AG08396 (cell line): ENCODE measurements at regions not wholly inside any gene's neighbourhood (a gene's known extent, or its start where the extent isn't known, plus 50 kb on each side); places are given as distances from the start of the nearest gene placed in this dataset.

ENCODE experiments used
- DNase-seq: peaks from one replicate; pipeline ENCODE4 v3.0.0; 2012; ENCODE audit warnings: low spot score, mixed read lengths

- DNase-seq = no peak
These were observed 177.9 kb downstream of the BLID start for GRCh38 chr11:121938076-121938475.

DNA sequence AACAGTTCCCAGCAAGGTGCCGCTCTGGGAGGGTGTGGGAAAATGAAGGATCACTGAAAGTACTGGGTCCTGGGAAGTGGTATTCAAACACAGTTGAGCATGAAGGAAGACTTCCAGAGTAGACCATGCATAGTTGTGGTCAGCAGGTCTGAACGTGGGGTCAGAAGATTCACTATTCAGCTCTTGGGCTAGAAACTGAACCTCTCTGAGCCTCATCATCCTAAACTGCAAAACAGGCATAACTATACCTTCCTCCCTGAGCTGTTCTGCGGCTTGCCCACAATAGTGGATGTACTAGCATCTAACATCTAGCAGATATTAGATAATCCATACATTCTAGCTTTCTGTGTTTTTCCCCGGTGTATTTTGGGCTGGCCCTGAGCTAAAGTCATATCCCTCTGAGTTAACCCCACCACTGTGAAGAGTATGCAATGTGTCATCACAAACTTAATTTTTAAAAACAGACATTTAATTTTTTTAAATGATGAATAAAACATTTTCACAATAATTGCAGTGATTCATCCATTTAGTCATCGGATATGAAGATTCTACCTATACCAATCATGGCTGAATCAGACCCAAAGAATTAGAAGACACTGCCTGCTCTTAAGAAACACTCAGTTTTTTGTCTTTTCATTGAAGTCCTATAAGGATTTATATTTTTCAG, 179.1 kb downstream of the BLID start:
- peak; percentile 25 for DNase-seq

- no peak for DNase-seq
These were observed 179.6 kb downstream of the BLID start for GRCh38 chr11:121936370-121936769.

DNA sequence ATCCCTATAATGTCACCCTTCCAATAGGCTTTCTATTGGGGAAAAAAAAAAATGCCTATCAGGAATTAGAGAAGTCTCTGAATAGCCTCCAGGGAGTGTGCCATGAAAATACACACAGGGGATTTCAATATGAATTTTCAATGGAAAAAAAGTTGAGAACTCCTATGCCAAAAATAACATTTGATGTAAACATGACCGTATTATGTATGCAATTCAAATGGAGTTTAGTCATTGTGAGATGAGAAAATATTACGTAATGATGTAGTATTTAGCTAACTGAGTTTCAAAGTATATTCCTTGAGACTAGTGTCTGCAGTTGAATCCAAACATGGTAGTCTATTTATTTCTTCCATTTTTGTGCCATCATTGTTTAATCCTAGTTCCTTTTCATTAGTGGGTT, 182.3 kb downstream of the BLID start:
- no peak for DNase-seq

- no peak for DNase-seq
These were observed 182.7 kb downstream of the BLID start for GRCh38 chr11:121933294-121933693.

GRCh38 chr11:121932646-121933185, 183.3 kb downstream of the BLID start:
- no peak for DNase-seq

DNA sequence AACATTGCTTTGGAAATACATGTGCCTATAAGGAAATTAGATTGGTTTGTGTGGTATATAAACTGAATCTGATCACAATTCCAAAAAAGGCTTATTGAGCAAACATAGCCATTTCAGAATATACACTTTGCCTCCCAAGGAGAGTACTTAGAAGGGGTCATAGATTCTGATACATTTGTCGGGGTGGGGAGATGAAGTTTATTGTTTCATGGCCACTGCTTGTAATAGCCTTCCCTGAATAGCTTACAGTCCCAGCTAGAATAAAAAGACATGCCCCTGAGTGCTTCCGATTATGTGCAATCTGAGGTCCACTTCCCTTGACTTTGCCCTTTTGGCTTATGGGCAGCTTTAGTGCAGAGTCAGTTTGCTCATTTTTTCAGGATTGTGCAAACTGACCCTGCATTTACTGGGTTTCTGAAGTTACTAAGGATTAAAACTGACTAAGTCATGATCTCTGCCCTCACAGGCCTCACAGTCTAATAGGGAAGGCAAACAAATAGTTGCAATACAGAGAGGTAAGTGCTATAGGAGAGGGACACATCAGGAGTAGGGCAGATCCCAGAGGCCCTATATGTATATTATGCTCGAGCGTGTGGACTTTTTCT, 184.2 kb downstream of the BLID start:
- no peak for DNase-seq

DNA sequence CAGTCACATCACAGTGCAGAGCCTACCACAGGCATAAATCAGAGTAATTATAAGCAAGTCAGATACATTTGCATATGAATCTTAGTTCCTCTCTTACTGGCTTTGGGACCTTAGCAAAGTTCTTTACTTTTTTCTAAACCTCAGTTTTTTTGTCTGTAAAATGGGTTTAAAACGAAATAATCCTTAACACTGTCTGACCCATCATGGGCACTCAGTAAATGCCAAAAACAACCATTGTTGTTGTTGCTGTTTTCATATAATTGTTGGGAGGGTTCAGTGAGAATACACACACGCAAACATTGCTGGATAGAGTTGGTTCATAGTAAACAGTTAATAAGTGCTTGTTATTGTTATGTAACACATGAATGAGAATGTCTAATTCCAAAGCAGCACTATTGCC, 184.9 kb downstream of the BLID start:
- DNase-seq = no peak

- no peak for DNase-seq
These were observed 185.7 kb downstream of the BLID start for GRCh38 chr11:121930004-121930965.

- DNase-seq = peak; percentile 31
These were observed 186.4 kb downstream of the BLID start for GRCh38 chr11:121929581-121929980.

GRCh38 chr11:121928597-121929580, 187.1 kb downstream of the BLID start:
- no peak for DNase-seq

- no peak for DNase-seq
These were observed 188.2 kb downstream of the BLID start for GRCh38 chr11:121927789-121928188.

GRCh38 chr11:121927097-121927785, 188.8 kb downstream of the BLID start:
- no peak for DNase-seq

- DNase-seq = no peak
These were observed 191.8 kb downstream of the BLID start for GRCh38 chr11:121924191-121924590.

DNA sequence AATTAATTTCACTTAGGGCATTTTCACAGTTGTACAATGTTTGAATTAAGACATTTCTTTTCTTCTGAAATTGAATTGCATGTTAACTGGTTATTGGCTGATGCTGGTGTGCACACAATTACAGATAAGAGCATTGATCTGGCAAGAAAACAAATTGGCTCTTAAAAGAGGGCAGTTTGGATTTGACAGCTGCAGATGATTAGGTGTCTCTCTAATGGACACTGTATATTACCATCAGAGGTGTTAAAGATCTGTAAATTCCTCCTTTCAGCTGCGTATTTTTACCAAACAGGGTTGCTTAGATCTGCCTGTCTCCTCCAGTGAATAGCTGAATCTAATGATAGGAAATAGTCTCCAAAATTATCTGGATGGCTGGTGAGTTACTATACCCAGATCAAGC, 198.5 kb downstream of the BLID start:
- DNase-seq = no peak

- no peak for DNase-seq
These were observed 201.4 kb downstream of the BLID start for GRCh38 chr11:121914508-121915059.

- DNase-seq = no peak
These were observed 206.4 kb downstream of the BLID start for GRCh38 chr11:121909596-121909995.

- no peak for DNase-seq
These were observed 208.6 kb downstream of the BLID start for GRCh38 chr11:121907379-121907778.

- no peak for DNase-seq
These were observed 211.9 kb downstream of the BLID start for GRCh38 chr11:121904148-121904547.

GRCh38 chr11:121901886-121902285, 214.1 kb downstream of the BLID start:
- no peak for DNase-seq
